ENCODE measurements at regions not wholly inside any gene's neighbourhood (a gene's known extent, or its start where the extent isn't known, plus 50 kb on each side); places are given as distances from the start of the nearest gene placed in this dataset.

DNA sequence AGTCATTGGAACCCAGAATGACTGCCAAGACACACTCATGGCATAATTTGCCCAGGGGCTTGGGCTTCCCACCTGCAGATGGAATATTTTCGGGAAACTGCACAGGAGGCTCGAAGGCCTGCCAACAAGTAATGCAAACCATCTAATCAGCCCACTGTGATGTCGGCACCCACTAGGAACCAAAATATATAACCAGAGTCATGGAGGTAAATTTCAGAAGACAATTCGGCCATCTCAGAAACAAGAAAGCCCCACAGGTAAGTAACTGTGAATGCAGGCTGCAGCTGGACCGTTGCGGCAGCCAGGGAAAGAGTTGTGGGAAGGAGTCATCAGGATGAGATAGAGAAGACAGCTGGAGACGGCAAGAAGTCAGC, 264.4 kb downstream of the SYK start:
- TF ChIP-seq, protein P1, sequence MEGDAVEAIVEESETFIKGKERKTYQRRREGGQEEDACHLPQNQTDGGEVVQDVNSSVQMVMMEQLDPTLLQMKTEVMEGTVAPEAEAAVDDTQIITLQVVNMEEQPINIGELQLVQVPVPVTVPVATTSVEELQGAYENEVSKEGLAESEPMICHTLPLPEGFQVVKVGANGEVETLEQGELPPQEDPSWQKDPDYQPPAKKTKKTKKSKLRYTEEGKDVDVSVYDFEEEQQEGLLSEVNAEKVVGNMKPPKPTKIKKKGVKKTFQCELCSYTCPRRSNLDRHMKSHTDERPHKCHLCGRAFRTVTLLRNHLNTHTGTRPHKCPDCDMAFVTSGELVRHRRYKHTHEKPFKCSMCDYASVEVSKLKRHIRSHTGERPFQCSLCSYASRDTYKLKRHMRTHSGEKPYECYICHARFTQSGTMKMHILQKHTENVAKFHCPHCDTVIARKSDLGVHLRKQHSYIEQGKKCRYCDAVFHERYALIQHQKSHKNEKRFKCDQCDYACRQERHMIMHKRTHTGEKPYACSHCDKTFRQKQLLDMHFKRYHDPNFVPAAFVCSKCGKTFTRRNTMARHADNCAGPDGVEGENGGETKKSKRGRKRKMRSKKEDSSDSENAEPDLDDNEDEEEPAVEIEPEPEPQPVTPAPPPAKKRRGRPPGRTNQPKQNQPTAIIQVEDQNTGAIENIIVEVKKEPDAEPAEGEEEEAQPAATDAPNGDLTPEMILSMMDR (IDR thresholded peaks at IDR 0.05; ENCODE audit: borderline replicate concordance, extremely low read depth, low read length, poor library complexity, severe bottlenecking), result no peak
- no peak for TF ChIP-seq EZH2 (IDR thresholded peaks at IDR 0.05; ENCODE audit: borderline replicate concordance, low read depth, low read length, severe bottlenecking)

All from DND-41 (cell line).